HG03457 (cell line): ENCODE measurements at regions not wholly inside any gene's neighbourhood (a gene's known extent, or its start where the extent isn't known, plus 50 kb on each side); places are given as distances from the start of the nearest gene placed in this dataset.
"Not testable (repeated sequence)": the region's sequence is repeated elsewhere in the genome, so short reads cannot be mapped to it uniquely, and the experiment has no call there.

ENCODE experiments used
- ATAC-seq: cut with Tn5 transposase; IDR thresholded peaks from one replicate; pipeline ENCODE4 v1.9.1; 2021; ENCODE audit warnings: moderate number of reproducible peaks; ENCODE audit not compliant: unreplicated experiment

DNA sequence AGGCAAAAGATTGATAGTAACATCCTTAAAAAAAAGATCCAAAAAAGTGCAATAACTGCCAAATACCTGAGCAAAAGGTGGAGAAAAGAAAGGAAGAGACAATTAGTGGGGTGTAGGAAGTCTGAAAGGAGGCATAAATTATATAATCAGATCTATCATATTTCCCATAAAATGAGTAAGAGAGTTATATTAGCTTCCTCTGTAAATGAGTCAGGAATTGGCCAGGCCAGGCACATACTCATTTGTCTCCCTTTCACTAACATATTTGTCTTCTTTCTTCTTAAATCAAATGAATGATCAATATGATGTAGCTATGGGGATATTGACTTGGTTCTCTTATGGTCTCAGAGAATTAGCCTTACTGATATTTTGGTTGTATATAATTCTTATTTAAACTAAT is 292.3 kb upstream of the CADM2 start:
- ATAC-seq, result no peak

DNA sequence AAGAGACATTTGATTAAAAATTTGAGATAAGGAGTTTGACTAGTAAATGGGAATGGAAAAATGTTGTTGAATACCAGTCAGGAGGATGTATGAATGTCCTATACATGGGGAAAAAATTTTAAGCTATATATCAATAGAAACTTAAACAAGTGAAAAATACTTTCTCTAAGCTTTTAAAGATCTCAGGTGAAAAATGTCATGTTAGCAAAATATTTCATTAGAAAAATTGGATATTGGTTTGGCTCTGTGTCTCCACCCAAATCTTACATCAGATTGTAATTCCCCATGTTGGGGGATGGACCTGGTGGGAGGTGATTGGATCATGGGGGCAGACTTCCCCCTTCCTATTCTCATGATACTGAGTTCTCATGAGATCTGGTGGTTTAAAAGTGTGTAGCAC is 279.6 kb upstream of the CADM2 start:
- no peak for ATAC-seq

DNA sequence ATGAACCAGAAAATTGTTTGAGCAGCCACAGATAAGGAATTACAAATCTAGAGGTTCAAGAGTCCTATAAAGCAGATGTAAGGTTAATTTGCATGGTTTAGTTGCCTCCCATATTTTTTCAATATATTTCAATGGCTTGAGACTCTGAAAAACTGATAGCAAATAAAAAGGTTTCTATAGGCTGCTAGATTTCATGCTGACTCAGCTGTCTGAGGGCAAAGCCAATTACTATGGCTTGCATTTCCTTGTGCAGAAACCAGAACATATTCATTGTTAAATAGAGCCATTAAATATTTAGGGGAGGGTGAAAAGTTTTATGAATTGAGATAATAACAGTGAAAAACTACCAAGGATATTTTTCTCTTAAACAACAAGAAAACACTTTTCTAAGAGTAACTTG is 278.1 kb upstream of the CADM2 start:
- no peak for ATAC-seq

DNA sequence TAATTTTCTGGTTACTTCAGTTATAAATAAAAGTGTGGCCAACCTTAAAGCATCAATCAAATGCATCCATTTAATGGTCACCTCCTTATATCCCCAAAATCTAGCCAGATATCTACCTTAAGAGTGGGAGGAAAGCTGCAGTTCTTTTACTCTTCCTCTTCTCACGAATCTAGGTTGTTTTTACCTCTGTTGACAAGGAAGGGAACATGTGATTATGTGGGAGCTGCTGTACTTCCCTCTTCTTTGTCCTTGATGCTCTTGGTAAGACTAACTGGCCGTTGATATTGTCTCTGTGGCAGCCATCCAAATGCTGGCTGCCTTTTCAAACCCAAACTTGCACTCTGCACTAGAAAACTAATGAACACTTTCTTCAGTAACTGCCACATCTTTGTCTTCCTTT is 275.3 kb upstream of the CADM2 start:
- no peak for ATAC-seq

DNA sequence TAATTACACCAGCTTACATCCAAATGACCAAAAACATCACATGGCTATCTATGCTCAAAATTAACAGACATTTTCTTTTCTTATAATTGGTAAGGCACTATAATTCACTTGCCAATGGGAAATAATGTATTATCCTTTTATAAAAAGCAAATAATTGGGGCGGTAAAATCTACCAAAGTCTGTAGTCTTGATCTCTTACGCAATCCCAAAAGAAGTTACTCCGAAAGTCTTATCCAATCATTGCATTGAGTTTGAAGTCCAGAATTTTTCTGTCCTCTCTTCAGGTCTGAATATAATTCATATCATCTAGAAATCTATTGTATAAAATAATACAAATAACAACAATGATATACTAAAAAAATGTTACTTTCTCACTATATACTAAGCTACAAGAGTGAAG is 273.3 kb upstream of the CADM2 start:
- ATAC-seq, result no peak

DNA sequence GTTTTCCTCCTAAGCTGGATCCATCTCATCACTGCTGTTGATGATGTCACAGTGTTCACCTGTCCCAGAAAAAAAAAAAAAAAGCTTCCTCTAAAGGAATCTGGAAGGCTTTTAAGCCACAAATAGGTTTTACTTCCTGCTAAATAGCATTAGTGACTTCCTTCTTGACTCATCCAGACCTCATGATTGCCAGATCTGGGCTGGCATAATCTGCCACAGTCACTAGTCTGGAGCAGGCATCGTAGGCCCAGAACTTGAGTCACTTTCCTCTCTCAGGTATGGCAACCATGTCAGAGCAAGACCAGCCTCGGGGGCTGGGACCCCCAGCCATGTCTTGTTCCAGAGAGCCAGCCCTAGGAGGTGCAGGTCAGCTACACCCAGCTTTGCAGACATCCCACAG is 266.5 kb upstream of the CADM2 start:
- ATAC-seq, result no peak

DNA sequence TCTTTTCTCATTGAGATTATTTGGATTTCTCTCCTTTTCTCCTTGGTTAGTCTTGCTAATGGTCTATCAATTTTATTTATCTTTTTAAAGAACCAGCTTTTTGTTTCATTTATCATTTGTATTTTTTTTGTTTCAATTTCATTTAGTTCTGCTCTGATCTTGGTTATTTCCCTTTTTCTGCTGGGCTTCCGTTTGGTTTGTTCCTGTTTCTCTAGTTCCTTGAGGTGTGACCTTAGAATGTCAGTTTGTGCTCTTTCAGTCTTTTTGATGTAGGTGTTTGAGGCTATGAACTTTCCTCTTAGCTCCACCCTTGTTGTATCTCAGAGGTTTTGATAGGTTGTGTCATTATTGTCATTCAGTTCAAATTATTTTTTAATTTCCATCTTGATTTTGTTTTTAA is 248.5 kb upstream of the CADM2 start:
- not testable (repeated sequence) for ATAC-seq

DNA sequence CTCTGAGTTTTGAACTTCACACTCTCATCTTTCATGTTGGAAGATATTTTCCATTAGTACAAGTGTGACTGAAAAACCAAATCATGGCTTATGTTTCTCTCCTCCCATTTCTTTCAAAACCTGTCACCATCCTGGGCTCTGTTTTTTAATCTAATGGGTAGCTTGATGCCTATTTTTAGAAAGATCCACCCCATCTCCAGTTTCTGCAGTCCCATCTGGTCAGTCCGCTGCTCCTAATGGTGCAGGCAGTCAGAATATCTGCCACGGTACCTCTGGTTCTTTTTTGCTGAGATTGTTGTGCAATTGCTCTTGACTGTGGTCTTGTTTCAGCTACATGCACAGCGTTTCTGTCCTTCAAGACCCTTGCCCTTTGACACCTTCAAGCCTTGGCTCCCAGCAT is 240.9 kb upstream of the CADM2 start:
- no peak for ATAC-seq

DNA sequence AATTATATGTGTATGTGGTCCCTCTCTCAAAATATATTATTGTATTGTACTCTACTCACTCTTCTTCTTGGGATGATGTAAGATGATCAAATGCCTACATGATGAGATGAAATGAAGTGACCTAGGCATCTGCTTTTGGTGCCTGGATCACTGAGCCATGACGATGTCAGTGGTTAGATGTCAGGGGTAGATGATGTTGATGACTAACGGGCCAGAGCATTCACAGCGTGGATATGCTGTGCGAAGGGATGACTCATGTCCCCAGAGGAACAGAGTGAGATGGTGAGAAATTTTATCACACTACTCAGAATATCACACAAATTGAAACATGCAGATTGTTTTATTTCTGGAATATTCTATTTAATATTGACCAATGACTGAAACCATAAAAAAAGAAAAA is 233.9 kb upstream of the CADM2 start:
- ATAC-seq, result no peak

DNA sequence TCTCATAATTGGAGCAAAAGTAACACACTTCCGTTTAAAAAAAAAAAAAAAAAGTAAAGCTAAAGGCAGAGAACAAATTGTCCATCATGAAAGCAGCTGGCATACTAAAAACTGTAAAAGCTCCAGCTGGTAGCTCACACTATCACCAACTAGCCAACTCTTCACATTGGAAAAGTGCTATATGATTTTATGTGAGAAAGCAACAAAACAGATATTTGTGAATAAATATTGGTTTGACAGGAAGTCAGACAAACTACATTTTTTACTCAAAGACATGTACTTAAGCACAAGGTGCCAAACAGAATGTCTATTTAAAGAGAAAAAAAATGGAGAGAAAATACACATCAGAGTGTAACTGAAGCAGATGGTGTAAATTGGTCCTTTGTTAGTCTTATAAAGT is 231.2 kb upstream of the CADM2 start:
- ATAC-seq, result no peak

DNA sequence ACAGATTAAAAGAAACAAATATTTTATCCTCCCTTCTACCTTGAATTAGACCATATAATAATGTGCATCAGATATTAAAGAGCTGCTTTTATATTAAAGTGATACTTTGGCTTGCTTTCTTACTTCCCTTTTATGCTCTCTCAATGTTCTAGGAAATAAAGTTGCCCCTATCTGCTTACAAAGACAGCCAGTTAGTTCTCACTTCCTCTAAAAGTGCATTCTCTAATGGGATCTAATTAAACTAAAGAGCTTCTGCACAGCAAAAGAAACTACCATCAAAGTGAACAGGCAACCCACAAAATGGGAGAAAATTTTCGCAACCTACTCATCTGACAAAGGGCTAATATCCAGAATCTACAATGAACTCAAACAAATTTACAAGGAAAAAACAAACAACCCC is 224.1 kb upstream of the CADM2 start:
- not testable (repeated sequence) for ATAC-seq

DNA sequence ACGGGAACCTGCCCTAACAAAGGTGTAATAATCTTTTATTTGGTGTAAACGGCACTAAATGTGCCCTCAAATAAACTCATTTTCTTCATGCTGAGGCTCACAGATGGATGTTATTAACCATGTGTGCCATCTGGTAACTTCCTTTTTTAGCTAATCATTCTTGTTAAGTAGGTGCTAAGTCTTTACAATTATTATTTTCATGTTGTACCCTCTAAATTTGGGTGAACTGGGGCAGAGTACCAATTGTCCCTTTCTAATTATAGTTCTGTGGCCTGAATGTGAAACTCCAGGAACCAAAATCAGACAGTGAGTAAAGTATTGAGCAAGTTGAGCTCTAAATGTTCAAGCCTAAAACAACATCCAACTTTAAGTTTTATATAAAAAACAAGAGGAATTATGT is 220.7 kb upstream of the CADM2 start:
- ATAC-seq, result no peak

DNA sequence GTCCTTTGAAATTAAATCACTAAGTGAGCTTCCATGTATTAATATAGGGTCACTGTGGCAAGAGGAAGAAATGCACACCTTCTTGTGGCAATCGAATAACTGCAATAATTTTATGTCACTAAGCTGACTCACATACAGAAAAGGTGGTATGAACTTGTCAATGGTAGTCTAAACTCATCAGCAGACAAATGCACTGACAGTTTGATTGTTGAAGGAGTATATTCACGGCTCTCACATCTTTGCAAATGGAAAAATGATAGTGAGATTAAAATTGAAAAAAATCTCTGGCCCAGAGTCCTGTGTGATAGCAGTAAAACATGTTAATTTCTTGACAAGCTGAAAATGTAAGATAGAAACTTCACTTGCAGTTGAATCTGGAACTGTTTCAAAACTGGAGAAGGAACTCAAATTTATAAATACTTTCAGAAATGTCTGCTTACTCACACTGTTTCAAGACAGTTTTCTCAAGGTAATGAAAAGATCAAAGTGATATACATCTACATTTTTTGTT is 215.8 kb upstream of the CADM2 start:
- ATAC-seq, result no peak

DNA sequence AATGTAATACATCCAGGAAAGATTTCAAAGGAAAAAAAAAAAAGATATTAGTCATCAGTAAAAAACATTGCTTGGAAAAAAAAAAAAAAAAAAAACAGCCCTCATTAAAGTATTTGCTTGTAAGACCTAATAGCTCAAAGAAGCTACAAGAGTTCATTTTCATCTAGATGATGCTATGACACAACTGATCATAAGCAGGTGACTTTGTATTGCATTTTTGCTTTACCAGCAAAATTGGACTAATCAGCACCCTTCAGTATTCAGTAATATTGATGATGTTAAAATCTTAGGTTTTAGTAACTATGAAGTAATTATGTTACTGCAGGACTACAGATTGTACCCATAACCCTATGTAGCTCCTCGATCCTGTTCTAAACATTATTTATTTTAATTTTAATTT is 214.7 kb upstream of the CADM2 start:
- ATAC-seq, result no peak

DNA sequence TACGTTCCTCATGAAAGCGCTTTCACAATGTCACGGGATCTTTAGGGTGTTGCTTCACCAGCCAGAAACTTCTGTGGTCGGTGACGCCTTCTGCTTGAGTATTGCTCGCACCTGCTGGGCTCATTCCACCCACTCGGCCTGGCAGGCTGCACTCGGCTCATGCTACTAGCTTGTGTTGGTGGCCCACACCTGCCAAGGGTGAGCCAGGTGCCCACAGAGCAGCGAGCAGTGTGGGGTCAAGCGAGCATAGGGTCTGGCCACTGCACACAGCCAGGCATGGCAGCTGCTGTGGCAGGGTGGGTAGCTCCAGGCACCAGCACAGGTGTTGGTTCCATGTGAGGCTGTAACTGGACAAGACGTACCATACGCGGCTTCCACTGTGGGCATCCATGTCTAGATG is 202.9 kb upstream of the CADM2 start:
- ATAC-seq, result no peak

DNA sequence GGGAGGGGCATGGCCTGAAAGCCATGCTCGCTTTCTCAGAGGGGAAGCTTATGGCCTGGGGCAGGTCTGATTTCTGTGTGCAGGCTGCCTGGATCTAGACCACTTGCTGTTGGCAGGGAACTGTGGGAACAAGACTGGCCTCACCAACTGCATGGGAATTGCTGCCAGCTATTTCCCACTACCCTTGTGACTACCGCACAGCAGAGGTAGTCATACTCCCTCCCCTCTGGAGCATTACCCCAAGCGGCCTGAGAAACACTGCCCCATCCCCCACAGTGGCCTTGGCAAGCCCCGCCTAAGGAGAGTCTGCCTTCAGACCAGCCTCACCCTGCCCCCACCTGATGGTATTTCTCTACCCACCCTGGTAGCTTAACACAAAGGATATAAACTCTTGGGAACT is 199.4 kb upstream of the CADM2 start:
- ATAC-seq, result no peak

DNA sequence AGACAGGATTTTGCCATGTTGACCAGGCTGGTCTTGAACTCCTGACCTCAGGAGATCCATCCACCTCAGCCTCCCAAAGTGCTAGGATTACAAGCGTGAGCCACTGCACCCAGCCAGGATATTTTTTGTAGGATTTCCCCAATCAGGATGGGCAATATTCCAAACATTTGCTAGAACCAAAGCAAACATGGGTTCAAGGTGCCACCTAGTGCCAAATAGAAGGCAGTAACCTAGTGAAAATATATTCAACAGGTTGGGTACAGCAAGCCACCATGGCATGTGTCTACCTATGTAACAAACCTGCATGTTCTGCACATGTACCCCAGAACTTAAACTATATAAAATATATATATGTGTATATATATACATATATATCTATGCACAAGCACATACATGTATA is 185.9 kb upstream of the CADM2 start:
- no peak for ATAC-seq

DNA sequence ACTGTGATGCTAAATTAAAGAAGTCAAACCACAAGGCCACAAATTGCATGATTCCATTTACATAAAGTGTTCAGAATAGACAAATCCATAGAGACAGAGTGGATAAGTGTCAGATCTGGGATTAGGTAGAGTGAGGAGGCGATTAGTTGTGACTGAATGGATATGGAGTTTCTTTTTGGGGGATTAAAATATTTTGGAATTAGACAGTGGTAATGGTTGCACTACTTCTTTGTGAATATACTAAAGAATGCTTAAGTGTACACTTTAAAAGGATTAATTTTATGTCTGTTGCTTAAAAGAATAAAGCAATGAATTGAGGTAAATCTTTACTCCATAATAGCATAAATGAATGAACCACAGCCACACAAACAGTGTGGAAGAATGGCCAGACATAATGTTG is 175.5 kb upstream of the CADM2 start:
- ATAC-seq, result no peak

DNA sequence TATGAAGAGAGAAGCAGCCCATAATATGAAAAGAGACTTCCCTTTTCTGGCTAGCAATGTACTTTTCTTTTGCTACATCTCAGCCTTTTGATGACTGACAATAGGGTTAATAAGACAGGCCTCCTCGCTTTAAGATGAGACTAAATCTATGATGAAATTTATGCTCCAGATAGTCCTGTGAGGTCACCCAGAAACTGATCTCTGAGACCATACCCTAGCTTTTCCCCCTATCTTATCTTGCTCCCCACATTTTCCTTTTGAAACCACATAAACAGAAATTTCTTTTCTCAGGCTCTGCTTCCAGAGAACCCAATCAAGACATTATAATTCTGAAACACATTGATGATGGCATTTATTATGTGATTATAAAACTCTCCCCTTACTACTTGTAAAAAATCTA is 168.8 kb upstream of the CADM2 start:
- no peak for ATAC-seq

DNA sequence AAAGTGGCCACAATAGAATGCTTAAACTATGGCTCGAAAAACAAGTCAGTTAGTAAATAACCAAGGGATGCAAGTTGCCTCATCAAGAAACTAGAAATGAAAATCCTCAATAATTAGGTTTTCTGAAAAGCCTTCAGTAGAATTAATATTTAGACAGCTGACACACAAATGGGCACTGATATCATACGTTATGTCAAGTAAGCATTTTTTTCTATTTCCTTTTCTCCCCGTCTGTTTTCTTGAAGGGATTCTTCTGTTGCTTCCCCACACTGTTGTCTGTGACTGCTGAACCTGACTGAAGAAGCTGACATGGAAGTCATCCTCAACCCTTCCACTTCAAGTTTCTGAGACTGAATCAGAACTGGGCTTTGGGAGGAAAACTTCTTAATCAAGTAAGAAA is 151.8 kb upstream of the CADM2 start:
- no peak for ATAC-seq

DNA sequence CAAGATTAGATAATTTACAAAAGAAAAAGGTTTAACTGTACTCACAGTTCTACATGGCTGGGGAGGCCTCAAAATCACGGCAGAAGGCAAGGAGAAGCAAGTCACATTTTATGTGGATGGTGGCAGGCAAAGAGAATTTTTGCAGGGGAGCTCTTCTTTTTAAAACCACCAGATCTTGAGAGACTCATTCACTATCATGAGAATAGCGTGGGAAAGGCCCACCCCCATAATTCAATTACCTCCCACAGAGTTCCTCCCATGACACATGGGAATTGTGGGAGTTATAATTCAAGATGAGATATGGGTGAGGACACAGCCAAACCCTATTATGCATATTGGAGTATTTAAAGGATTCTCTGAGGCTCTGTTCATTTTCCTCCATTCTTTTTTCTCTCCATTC is 138.7 kb upstream of the CADM2 start:
- ATAC-seq, result no peak

DNA sequence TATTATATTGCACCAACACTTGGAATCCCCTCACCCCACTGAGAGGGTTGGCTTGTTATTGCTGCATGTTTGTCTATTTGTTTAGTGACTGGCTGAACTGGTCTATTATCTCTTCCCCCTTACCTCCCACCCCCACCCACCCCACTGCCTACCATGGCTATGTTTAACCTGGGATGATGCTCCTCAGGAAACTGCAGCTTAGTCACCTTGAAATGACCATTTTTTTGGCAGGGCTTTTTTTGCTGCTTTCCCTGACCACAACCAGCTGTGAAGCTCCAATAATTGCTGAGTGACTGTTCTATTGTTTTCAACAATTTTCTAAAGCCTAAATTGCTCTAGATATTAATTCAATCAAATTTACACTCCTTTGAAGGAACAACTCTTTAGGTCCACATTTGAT is 137.9 kb upstream of the CADM2 start:
- ATAC-seq, result no peak

DNA sequence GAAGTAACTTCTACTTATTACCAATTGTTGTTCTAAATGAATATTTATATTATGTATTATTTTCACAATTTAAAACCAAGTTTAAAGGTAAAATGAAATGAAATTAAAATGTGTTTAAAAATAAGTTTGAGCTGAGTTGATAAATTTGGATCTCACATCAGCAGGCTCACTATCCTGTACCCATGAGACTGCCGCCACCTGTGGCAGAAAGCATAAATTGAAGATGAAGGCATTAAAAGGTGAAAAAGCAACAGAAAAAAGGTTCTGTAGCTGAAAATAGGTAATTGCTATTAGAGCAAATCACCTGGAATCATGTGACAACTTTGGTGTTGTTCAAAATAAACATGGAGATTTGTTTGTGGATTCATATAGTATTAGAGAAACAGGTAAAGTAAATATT is 133.0 kb upstream of the CADM2 start:
- no peak for ATAC-seq

DNA sequence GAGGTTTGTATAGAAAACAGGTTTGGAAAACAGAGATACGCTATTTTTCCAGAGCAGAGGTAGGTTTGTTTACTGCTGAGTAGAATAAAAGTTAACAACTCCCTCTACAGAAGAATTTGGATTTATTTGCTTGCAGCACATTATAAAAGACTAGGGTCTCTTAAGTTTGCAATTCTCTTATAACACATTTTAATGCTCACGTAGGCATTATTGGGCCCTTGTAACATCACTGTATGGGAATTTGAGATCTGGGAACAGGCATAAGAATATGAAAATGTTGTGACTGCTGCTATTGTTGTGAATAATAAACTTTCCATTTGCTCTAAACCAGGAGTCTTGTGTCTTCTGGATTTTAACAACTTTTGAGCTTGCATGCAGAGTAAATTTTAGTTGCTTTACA is 128.3 kb upstream of the CADM2 start:
- no peak for ATAC-seq
